Dendritic cell treated with granulocyte-macrophage colony-stimulating factor and Interleukin-4, amounts not matched to agents 40 ng/mL and 50 ng/mL, for 4 days (primary cell): ENCODE measurements at regions not wholly inside any gene's neighbourhood (a gene's known extent, or its start where the extent isn't known, plus 50 kb on each side); places are given as distances from the start of the nearest gene placed in this dataset.

Experiments used
- H3K27ac Mint-ChIP-seq: one replicate; pipeline ENCODE4 v1.8.0; 2022; ENCODE audit warnings: mild to moderate bottlenecking, mixed read lengths
- H3K27me3 Mint-ChIP-seq: one replicate; pipeline ENCODE4 v1.8.0; 2022; ENCODE audit warnings: mild to moderate bottlenecking, mixed read lengths
- H3K36me3 Mint-ChIP-seq: one replicate; pipeline ENCODE4 v1.8.0; 2022; ENCODE audit warnings: low read depth, mixed read lengths
- H3K4me1 Mint-ChIP-seq: one replicate; pipeline ENCODE4 v1.8.0; 2022; ENCODE audit warnings: low read depth, mixed read lengths
- H3K4me3 Mint-ChIP-seq: one replicate; pipeline ENCODE4 v1.8.0; 2022; ENCODE audit warnings: mild to moderate bottlenecking, moderate library complexity, mixed read lengths
- H3K9me3 Mint-ChIP-seq: one replicate; pipeline ENCODE4 v1.8.0; 2022; ENCODE audit warnings: mixed read lengths
- intact Hi-C: fragments of 100-400 bp; cut with micrococcal nuclease; formaldehyde crosslinking; loops from one replicate; pipeline ENCODE4 v1.15.0; 2022

DNA sequence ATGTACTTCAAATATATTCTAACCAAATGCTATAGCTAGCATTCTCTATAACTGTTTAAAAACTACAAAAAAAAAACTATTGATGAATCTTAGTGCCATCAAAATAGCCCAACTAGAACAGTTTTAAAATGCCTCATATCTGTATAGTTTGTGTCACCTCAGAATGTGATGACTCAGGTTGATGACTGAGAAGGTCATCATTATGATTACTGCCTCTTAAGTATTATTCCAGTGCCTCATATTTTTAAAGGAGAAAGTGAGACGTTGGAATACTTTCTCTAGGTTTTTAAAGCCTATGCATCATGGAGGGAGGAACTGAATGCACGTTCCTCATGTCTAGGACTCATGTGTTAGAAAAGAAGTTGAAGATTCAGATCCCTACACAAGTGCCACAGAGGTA, 88.2 kb downstream of the TMA16 start:
- H3K9me3 Mint-ChIP-seq = no peaks in the 10 kb centered on the region
- no peak overlapping the region for H3K4me3 Mint-ChIP-seq
- H3K27ac Mint-ChIP-seq = no peak overlapping the region
- intact Hi-C loops = no loop called here
- H3K36me3 Mint-ChIP-seq = peaks cover 91% of the 10 kb centered on the region
- peaks cover 16% of the 10 kb centered on the region for H3K4me1 Mint-ChIP-seq
- no peaks in the 10 kb centered on the region for H3K27me3 Mint-ChIP-seq

DNA sequence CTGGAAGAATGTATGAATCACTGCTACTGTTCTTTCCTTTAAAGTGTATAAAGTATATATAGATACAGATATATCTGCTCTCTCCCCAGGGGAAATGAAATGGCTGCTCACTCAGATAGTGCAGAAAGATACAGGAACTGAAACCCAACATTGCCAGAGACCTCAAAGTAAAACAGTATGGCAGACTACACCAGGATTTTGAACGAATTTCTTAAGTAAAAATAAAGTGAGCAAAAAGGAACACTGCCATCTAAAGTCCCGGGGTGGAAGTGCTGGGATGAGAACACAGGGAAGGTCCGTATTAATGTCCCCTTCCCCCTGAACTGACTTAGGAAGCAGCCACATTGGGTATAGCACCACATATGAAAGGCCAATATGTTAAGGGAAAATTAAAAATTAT, 93.4 kb downstream of the TMA16 start:
- H3K4me1 Mint-ChIP-seq = peaks cover 34% of the 10 kb centered on the region
- no peaks in the 10 kb centered on the region for H3K9me3 Mint-ChIP-seq
- peak overlapping the region; percentile 30 for H3K27ac Mint-ChIP-seq
- intact Hi-C loops = no loop called here
- H3K27me3 Mint-ChIP-seq = no peaks in the 10 kb centered on the region
- peaks cover 71% of the 10 kb centered on the region for H3K36me3 Mint-ChIP-seq
- H3K4me3 Mint-ChIP-seq = no peak overlapping the region

DNA sequence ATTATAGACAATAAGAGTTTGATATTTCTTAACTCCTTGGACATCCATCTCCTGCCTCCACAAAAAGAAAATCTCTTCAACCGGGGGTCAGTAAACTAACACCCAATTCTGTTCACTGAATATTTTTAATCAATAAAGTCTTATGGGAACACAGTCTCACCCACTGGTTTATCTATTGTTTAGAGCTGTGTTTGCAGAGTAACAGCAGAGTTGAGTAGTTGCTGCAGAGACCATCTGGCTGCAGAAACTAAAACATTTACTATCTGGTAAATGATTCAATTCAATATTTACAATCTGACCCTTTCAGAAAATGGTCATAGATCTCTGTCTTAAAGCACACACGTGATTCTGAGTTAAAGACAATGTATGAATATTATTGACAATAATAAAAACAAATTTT, 94.0 kb downstream of the TMA16 start:
- H3K9me3 Mint-ChIP-seq = no peaks in the 10 kb centered on the region
- no peak overlapping the region for H3K27ac Mint-ChIP-seq
- H3K4me3 Mint-ChIP-seq = no peak overlapping the region
- peaks cover 33% of the 10 kb centered on the region for H3K4me1 Mint-ChIP-seq
- peaks cover 70% of the 10 kb centered on the region for H3K36me3 Mint-ChIP-seq
- no peaks in the 10 kb centered on the region for H3K27me3 Mint-ChIP-seq
- intact Hi-C loops = no loop called here

DNA sequence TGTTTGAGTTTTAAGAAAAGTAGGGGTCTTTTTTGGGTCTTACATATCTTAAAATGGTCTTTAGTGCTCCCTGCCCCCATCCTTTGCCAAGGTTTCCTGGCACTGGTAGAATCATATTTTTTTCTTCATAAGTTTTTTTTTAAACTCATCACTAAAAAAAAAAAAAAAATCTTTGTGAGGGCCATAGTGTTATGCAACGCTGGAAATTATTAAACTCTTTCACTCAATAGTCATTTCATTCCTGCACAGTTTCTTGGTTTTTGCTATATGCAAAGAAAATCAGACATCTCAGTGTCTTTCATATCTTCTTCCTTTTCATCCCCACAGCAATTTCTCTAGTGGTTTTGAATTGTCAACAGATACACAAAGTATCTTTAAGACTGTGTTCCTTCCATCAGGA, 95.6 kb downstream of the TMA16 start:
- Mint-ChIP-seq H3K4me1 (peaks cover 34% of the 10 kb centered on the region), H3K36me3 (peaks cover 67% of the 10 kb centered on the region), H3K4me3 (no peak overlapping the region), H3K9me3 (no peaks in the 10 kb centered on the region), H3K27ac (peak overlapping the region; percentile 83), H3K27me3 (no peaks in the 10 kb centered on the region)
- intact Hi-C loops = loop anchor here (5.0 kb wide), 1 partner anchor 33 kb away; no protein-coding TSS in a partner anchor

DNA sequence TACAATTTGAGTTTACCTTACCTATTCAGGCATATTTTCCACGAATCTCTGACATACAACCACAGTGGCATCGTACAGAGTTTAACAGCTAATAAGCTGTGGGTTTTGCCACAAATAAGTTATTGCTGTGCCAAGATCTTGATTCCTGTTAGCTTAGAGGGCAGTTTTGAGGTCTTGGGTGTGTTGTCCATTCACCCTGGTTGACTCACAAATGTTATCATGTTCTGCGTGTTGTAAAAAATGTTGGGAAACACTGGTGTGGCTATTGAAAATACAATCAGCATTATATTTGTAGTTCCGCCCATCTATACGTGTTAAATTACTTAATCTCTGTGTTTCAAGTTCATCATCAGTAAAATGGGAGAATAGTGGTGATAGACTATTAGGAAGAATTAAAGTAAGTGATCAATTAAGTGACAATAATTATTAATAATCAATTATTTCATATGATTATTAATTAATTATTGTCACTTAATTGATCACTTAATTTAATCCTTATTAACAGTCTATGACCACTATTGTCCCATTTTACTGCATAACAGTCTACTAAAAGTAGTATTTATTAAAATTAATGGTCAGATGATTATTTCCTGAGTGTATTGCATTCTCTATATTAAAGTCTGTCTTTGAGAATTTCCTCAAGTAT, 96.3 kb downstream of the TMA16 start:
- intact Hi-C loops = loop anchor here (5.0 kb wide), 1 partner anchor 33 kb away; no protein-coding TSS in a partner anchor
- peak overlapping the region; percentile 44 for H3K4me3 Mint-ChIP-seq
- H3K36me3 Mint-ChIP-seq = peaks cover 66% of the 10 kb centered on the region
- H3K9me3 Mint-ChIP-seq = no peaks in the 10 kb centered on the region
- peak overlapping the region; percentile 83 for H3K27ac Mint-ChIP-seq
- H3K4me1 Mint-ChIP-seq = peaks cover 39% of the 10 kb centered on the region
- H3K27me3 Mint-ChIP-seq = no peaks in the 10 kb centered on the region

DNA sequence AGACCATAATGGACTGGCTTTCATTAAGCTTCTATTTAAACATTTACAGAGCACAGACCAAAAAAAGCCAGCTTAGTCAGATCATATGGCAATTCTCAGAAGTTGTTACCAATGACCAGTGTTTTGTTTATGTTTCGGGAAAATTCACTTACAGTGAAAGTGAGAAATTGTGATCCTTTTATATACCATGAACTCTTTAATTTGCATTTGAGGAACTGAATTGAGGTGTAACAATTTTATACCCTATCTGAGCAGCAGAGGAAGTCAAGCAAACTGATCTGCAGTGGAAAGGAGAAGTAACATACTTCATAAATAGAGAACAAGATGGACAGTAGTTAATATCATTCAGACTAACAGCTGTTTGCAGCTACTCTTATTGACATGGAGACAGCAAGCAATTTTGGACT, 97.1 kb downstream of the TMA16 start:
- Mint-ChIP-seq H3K4me3 (peak overlapping the region; percentile 44), H3K4me1 (peaks cover 45% of the 10 kb centered on the region), H3K27ac (peak overlapping the region; percentile 83), H3K9me3 (no peaks in the 10 kb centered on the region), H3K27me3 (no peaks in the 10 kb centered on the region), H3K36me3 (peaks cover 63% of the 10 kb centered on the region)
- intact Hi-C loops = loop anchor here (2.0 to 5.0 kb wide), 2 partner anchors 15 to 34 kb away; no protein-coding TSS in a partner anchor

DNA sequence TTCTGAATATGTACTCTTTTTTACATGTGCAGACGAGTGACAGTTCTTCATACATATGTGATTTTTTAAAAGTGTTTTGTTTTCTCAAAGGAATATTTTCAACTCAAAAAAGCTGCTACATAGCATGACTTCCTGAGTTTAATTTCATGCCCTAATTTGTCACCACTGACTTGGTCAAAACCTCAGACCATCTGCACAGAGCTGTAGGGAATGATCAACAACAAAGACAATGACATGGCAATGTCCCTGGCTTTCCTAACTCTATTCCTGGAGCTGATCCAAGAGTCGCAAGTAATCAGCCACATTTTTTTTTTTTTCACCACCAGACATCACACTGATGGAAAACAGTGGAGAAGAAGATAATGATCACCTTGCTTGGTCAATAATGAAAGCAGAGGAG, 97.7 kb downstream of the TMA16 start:
- H3K9me3 Mint-ChIP-seq = no peaks in the 10 kb centered on the region
- H3K4me3 Mint-ChIP-seq = peak overlapping the region; percentile 17
- H3K36me3 Mint-ChIP-seq = peaks cover 61% of the 10 kb centered on the region
- intact Hi-C loops = loop anchor here (2.0 to 5.0 kb wide), 2 partner anchors 15 to 35 kb away; no protein-coding TSS in a partner anchor
- peaks cover 45% of the 10 kb centered on the region for H3K4me1 Mint-ChIP-seq
- H3K27ac Mint-ChIP-seq = peak overlapping the region; percentile 83
- H3K27me3 Mint-ChIP-seq = no peaks in the 10 kb centered on the region

DNA sequence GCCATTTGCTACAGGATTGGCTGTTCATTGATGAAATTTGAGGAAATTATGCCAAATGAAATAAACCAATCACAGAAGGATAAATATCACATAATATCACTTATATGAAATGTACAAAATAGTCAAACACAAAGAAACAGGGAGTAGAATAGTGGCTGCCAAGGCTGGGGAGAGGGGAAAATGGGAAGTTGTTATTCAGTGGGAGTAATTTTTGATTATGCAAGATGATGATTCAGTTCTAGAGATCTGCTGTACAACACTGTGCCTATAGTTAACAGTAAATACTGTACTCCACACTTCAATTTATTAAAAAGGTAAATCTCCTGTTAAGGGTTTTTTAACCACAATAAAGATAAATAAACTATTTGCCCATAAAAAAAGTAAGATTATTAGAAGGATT, 101.1 kb downstream of the TMA16 start:
- Mint-ChIP-seq H3K27me3 (no peaks in the 10 kb centered on the region), H3K9me3 (no peaks in the 10 kb centered on the region), H3K36me3 (peaks cover 60% of the 10 kb centered on the region), H3K27ac (peak overlapping the region; percentile 77), H3K4me3 (peak overlapping the region; percentile 38), H3K4me1 (peaks cover 61% of the 10 kb centered on the region)
- intact Hi-C loops = no loop called here

DNA sequence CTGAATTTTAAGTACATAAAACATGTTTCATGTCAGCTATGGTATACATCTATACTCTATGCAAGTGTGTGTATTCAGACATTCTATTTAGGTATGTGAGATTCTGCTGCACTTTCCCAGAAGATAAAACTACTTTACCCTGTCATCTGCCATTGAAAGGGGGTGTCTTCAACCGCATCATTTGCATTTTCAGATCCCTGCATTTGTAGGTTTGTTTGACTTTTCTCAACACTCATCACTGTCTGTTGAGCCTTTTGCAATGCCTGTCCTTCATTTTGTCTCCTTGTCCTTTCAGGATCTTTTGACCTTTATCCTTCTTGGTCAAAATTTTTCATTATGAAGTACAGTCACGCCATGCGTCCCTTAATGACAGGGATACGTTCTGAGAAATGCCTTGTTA, 103.5 kb downstream of the TMA16 start:
- H3K4me3 Mint-ChIP-seq = no peak overlapping the region
- H3K36me3 Mint-ChIP-seq = peaks cover 51% of the 10 kb centered on the region
- H3K27ac Mint-ChIP-seq = no peak overlapping the region
- no peaks in the 10 kb centered on the region for H3K9me3 Mint-ChIP-seq
- intact Hi-C loops = no loop called here
- no peaks in the 10 kb centered on the region for H3K27me3 Mint-ChIP-seq
- peaks cover 52% of the 10 kb centered on the region for H3K4me1 Mint-ChIP-seq

DNA sequence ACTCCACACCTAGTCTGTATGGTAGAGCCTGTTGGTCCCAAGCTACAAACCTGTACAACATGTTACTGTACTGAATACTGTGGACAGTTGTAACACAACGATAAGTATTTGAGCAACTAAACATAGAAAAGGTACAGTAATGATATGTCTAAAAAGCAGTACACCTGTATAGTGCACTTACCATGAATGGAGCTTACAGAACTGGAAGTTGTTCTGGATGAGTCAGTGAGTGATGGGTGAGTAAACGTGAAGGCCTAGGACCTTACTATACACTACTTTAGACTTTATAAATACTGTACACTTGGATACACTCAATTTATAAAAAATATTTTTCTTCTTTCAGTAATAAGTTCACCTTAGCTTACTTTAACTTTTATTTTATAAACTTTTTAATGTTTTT, 104.0 kb downstream of the TMA16 start:
- Mint-ChIP-seq H3K27me3 (no peaks in the 10 kb centered on the region), H3K36me3 (peaks cover 51% of the 10 kb centered on the region), H3K27ac (no peak overlapping the region), H3K4me1 (peaks cover 56% of the 10 kb centered on the region), H3K9me3 (no peaks in the 10 kb centered on the region), H3K4me3 (no peak overlapping the region)
- intact Hi-C loops = no loop called here

DNA sequence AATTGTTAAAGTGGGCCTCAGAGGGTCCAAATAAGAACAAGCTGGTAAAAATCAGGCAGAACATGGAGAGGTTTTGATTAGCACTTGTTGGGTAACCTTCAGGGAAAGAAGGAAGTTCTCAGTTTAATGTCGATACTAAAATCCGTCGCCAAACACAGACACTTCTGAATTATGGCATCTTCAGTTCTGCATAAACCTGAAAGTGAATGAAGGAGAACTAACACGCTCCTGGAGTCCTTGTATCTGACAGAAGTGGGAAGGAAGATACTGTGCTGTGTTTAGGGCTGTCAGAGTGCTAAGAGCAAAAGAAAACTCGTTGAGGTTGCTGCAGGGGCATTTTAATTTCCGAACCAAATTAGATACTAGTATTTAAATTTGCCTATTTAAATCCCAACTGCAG, 106.2 kb downstream of the TMA16 start:
- peaks cover 55% of the 10 kb centered on the region for H3K36me3 Mint-ChIP-seq
- intact Hi-C loops = no loop called here
- peaks cover 59% of the 10 kb centered on the region for H3K4me1 Mint-ChIP-seq
- H3K9me3 Mint-ChIP-seq = peaks cover 7% of the 10 kb centered on the region
- H3K27me3 Mint-ChIP-seq = no peaks in the 10 kb centered on the region
- H3K4me3 Mint-ChIP-seq = no peak overlapping the region
- H3K27ac Mint-ChIP-seq = peak overlapping the region; percentile 73

DNA sequence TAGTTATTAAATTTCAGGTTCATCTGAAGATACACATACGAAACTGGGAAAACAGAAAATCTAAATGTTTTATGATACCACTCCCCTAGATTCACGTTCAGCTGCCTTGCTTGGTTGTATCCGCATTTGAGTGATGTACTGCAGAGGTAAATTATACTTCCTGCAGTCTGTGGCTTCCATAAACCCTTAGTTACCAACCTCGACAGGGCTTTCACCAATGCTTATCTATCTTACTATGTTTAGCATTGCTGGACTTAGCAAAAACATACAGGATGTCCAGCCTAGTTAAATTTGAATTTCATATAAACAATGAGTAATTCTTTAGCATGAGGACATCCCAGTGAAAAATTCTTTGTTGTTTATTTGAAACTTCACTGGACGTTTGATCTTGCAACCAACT, 108.8 kb downstream of the TMA16 start:
- intact Hi-C loops = no loop called here
- peak overlapping the region; percentile 54 for H3K27ac Mint-ChIP-seq
- peaks cover 73% of the 10 kb centered on the region for H3K4me1 Mint-ChIP-seq
- H3K36me3 Mint-ChIP-seq = peaks cover 75% of the 10 kb centered on the region
- no peak overlapping the region for H3K4me3 Mint-ChIP-seq
- H3K9me3 Mint-ChIP-seq = peaks cover 7% of the 10 kb centered on the region
- H3K27me3 Mint-ChIP-seq = no peaks in the 10 kb centered on the region

DNA sequence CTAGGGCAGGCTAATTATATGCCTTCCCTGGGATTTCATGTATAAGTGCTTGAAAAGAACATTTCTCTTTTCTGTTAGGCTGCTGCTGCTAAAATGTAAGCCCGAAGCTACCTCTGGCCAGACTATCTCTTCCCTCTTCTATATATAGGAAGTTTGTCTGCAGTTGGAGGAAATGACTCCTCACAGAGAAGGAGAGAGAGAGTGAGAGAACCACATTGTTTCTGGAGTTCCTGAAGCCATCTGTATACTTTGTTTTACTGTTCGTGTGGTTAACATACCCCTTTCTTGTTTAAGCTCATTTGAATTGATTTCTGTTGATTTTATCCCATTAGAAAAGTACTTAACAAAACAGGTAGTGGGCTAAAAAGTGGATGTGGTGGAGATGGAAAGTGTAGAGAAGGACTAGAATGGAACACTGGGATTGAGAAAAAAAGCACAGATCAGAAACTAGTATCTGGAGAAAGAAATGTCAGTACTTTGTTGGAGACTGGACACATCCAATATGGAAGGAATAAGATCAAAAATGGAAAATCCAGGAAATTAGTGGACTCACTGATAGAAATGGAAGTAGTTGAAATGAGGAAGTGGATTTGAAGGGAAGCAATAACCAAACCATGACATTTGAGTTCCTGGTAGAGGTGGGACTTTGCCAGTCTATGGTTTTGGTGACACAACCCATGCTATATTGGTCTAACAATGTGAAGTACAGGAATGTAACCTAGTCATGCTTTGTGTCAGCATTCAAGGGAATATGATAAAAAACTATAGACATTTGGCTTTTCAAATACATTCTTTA, 112.6 kb downstream of the TMA16 start:
- Mint-ChIP-seq H3K27me3 (no peaks in the 10 kb centered on the region), H3K4me1 (peaks cover 73% of the 10 kb centered on the region), H3K9me3 (peaks cover 7% of the 10 kb centered on the region), H3K36me3 (peaks cover 93% of the 10 kb centered on the region), H3K4me3 (peak overlapping the region; percentile 46), H3K27ac (peak overlapping the region; percentile 94)
- intact Hi-C loops = loop anchor here (2.0 kb wide), 1 partner anchor 14 kb away; no protein-coding TSS in a partner anchor

DNA sequence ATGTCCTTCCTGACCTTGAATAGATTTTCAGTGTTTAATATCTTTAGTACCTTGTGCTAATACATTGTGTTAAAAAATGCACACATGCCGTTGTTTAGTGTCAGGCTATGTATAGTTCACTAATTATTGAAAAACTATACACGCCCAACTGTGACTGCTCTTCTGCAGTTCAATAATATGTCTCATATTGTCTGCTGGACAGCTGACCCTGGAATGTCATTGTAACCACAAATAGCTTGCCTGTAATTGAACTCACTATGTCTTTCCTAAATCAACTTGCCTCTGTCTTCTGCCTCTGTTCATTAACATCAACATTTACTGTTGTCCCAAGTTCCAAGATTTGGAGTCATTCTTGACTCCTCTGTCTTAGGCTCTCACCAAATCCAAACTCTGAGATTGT, 114.5 kb downstream of the TMA16 start:
- Mint-ChIP-seq H3K4me3 (peak overlapping the region; percentile 82), H3K4me1 (peaks cover 54% of the 10 kb centered on the region), H3K9me3 (peaks cover 7% of the 10 kb centered on the region)

More for the DNA sequence above, 114.5 kb downstream of the TMA16 start:
- Mint-ChIP-seq H3K27ac (peak overlapping the region; percentile 94), H3K27me3 (no peaks in the 10 kb centered on the region), H3K36me3 (peaks cover 90% of the 10 kb centered on the region)
- intact Hi-C loops = no loop called here
